HFF-Myc (cell line): ENCODE measurements at regions not wholly inside any gene's neighbourhood (a gene's known extent, or its start where the extent isn't known, plus 50 kb on each side); places are given as distances from the start of the nearest gene placed in this dataset.

ENCODE experiments used
- DNase-seq: peaks from one replicate; pipeline ENCODE4 v3.0.0-alpha.2; 2011; ENCODE audit warnings: low read depth; ENCODE audit errors: extremely low read depth
- H3K4me3 ChIP-seq: replicated peaks from 2 replicates; pipeline ENCODE4 v1.5.1; 2011; ENCODE audit warnings: low read depth, mild to moderate bottlenecking, control low read depth, low read length
- CTCF ChIP-seq: IDR thresholded peaks from 2 replicates; pipeline ENCODE4 v1.5.1; 2012; ENCODE audit warnings: mild to moderate bottlenecking, low read depth, low read length, control low read depth; ENCODE audit errors: missing control alignments

GRCh38 chr1:184866991-184867788, 107.1 kb downstream of the NIBAN1 start:
- no peak overlapping the region for H3K4me3 ChIP-seq
- no peak for TF ChIP-seq CTCF
- no peak for DNase-seq

DNA sequence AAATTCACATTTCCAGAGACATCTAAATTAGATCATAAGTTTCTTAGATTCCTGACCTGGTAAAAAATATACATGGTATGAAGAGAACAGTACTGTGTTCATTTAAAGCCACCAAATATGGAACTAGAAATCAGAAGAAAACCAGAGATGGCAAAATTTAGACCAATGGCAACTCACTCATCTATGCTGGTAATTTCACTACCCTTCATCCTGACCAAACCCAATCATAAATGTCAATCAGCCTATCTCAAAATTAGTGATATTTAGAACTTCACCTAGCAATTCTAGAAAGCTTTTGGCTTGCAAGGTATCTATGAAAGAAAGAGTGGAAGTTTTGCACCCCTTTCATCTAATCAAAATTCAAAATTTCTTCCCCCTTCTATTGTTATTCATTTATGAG, 107.7 kb downstream of the NIBAN1 start:
- no peak for TF ChIP-seq CTCF
- H3K4me3 ChIP-seq: no peak overlapping the region
- no peak for DNase-seq

DNA sequence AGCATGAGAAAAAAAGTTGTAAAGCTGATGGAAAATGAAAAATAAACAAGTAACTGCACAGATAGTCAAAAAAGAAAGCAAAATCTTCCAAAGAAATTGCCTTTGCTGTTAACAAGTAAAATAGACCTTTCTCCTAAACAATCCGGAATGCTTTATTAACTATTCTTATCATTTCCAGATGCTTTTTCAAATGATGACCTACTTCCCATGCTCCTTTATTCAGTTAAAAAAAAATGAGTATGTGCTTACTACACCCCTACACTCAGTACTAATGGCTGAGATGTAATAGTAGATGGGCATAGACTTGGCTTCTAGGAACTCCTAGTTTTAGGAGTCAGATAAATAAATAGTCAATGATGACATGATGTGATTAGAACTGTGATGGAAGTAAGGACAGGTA, 108.5 kb downstream of the NIBAN1 start:
- no peak for TF ChIP-seq CTCF
- DNase-seq: no peak
- no peak overlapping the region for H3K4me3 ChIP-seq

- no peak for TF ChIP-seq CTCF
- no peak for DNase-seq
- no peak overlapping the region for H3K4me3 ChIP-seq
These were observed 107.2 kb upstream of the EDEM3 start for GRCh38 chr1:184861755-184862336.

- TF ChIP-seq CTCF: no peak
- H3K4me3 ChIP-seq: no peak overlapping the region
- peak; percentile 32 for DNase-seq
These were observed 106.5 kb upstream of the EDEM3 start for GRCh38 chr1:184860985-184861754.

- DNase-seq: no peak
- no peak overlapping the region for H3K4me3 ChIP-seq
- no peak for TF ChIP-seq CTCF
These were observed 105.9 kb upstream of the EDEM3 start for GRCh38 chr1:184860535-184860934.
